Ovary (tissue), 3 donors: ENCODE measurements at regions not wholly inside any gene's neighbourhood (a gene's known extent, or its start where the extent isn't known, plus 50 kb on each side); places are given as distances from the start of the nearest gene placed in this dataset.

ENCODE experiments used
- POLR2A ChIP-seq: fragments of 450-650 bp; IDR thresholded peaks from one replicate; pipeline ENCODE4 v1.6.1; 2017; ENCODE audit warnings: antibody characterized with exemption, mild to moderate bottlenecking, moderate library complexity
- TF ChIP-seq, protein P1 (sequence below), 3 donors: fragments of 450-650 bp in 2 of 3; fragments of 200-600 bp in 1 of 3; IDR thresholded peaks; one replicate each; pipeline versions ENCODE4 v1.5.1 to v1.8.0; 2016 to 2022; ENCODE audit warnings: antibody characterized with exemption in 3 of 3, mild to moderate bottlenecking in 1 of 3
- donor health status: DM: no; HTN: no; CAD: no.

DNA sequence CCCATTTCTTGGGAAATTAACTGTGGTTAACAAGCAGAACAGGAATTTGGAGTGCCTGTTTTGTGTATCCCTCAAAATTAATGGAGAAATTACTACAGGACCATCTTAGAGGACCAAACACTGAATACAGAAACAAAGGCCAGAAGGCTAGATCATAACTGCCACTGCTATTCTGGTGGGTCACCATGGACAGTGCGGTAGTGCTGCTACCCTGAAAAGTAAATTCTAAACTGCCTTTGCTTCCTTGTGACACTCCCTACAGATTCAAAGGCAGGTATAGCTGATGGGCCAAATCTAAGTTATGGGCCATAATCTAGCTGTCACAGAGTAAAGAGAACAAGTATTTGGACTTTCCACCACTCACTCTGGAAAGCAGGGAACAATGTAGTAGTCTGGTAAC is 575.8 kb upstream of the ADGRB3 start:
- TF ChIP-seq, protein P1, sequence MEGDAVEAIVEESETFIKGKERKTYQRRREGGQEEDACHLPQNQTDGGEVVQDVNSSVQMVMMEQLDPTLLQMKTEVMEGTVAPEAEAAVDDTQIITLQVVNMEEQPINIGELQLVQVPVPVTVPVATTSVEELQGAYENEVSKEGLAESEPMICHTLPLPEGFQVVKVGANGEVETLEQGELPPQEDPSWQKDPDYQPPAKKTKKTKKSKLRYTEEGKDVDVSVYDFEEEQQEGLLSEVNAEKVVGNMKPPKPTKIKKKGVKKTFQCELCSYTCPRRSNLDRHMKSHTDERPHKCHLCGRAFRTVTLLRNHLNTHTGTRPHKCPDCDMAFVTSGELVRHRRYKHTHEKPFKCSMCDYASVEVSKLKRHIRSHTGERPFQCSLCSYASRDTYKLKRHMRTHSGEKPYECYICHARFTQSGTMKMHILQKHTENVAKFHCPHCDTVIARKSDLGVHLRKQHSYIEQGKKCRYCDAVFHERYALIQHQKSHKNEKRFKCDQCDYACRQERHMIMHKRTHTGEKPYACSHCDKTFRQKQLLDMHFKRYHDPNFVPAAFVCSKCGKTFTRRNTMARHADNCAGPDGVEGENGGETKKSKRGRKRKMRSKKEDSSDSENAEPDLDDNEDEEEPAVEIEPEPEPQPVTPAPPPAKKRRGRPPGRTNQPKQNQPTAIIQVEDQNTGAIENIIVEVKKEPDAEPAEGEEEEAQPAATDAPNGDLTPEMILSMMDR (IDR thresholded peaks at IDR 0.05) = no peak
- no peak for TF ChIP-seq POLR2A
